RWPE1 (cell line): ENCODE measurements at regions not wholly inside any gene's neighbourhood (a gene's known extent, or its start where the extent isn't known, plus 50 kb on each side); places are given as distances from the start of the nearest gene placed in this dataset.
"Not testable (repeated sequence)": the region's sequence is repeated elsewhere in the genome, so short reads cannot be mapped to it uniquely, and the experiment has no call there.

Source experiments
- CTCF ChIA-PET: fragments of 350-600 bp; sonication (Branson Sonifier 250); formaldehyde crosslinking; extraction: SDS; loops from one replicate; lab custom pipeline; 2021; lab: Yijun Ruan, JAX
- POLR2A ChIA-PET: fragments of 400-600 bp; formaldehyde crosslinking; extraction: SDS; loops from one replicate; lab custom pipeline; 2020; ENCODE audit warnings: antibody characterized with exemption; ENCODE audit not compliant: low non-redundant PET; lab: Yijun Ruan, JAX
- DNase-seq: peaks from one replicate; pipeline ENCODE4 v3.0.0; 2012; ENCODE audit warnings: low spot score
- H3K27ac ChIP-seq: fragments of 450-650 bp; 2 replicates; pipeline ENCODE4 v1.5.1; 2017
- CTCF ChIP-seq: fragments of 450-650 bp; conservative IDR thresholded peaks from 2 replicates; pipeline ENCODE4 v1.5.1; 2017; ENCODE audit warnings: low read depth, mild to moderate bottlenecking

- CTCF ChIA-PET = no interaction called here
- no peak for TF ChIP-seq CTCF
Observed at GRCh38 chr19:28627669-28628068, 585.3 kb downstream of the UQCRFS1 start.

GRCh38 chr19:28626407-28626806, 586.5 kb downstream of the UQCRFS1 start:
- DNase-seq, CTCF ChIA-PET, H3K27ac ChIP-seq, POLR2A ChIA-PET: not testable (repeated sequence)

More at GRCh38 chr19:28627669-28628068, 585.3 kb downstream of the UQCRFS1 start:
- H3K27ac ChIP-seq = no peak overlapping the region
- POLR2A ChIA-PET = no interaction called here
- DNase-seq = no peak

- TF ChIP-seq CTCF = no peak
- CTCF ChIA-PET = no interaction called here
- POLR2A ChIA-PET = no interaction called here
- no peak for DNase-seq
- H3K27ac ChIP-seq = no peak overlapping the region
Observed at GRCh38 chr19:28619816-28620429, 593.0 kb downstream of the UQCRFS1 start.

- CTCF ChIA-PET = interaction anchor here (1.2 kb wide), 1 partner anchor 23 kb away, joined by 3 read pairs; no protein-coding TSS in a partner anchor
- POLR2A ChIA-PET = no interaction called here
- TF ChIP-seq CTCF = no peak
- DNase-seq = no peak
- H3K27ac ChIP-seq = no peak overlapping the region
Observed at GRCh38 chr19:28618504-28618903, 594.4 kb downstream of the UQCRFS1 start.

- no peak for DNase-seq
- CTCF ChIA-PET = no interaction called here
- no peak for TF ChIP-seq CTCF
- POLR2A ChIA-PET = no interaction called here
- H3K27ac ChIP-seq = no peak overlapping the region
Observed at GRCh38 chr19:28615966-28616365, 597.0 kb downstream of the UQCRFS1 start.

GRCh38 chr19:28615546-28615916, 597.4 kb downstream of the UQCRFS1 start:
- no peak overlapping the region for H3K27ac ChIP-seq
- ChIA-PET POLR2A (no interaction called here), CTCF (no interaction called here)
- DNase-seq = no peak
- no peak for TF ChIP-seq CTCF

GRCh38 chr19:28614634-28615545, 598.1 kb downstream of the UQCRFS1 start:
- ChIA-PET POLR2A (no interaction called here), CTCF (no interaction called here)

More at GRCh38 chr19:28614634-28615545, 598.1 kb downstream of the UQCRFS1 start:
- DNase-seq = no peak
- no peak for TF ChIP-seq CTCF
- H3K27ac ChIP-seq = no peak overlapping the region
